ENCODE measurements at regions not wholly inside any gene's neighbourhood (a gene's known extent, or its start where the extent isn't known, plus 50 kb on each side); places are given as distances from the start of the nearest gene placed in this dataset.

DNA sequence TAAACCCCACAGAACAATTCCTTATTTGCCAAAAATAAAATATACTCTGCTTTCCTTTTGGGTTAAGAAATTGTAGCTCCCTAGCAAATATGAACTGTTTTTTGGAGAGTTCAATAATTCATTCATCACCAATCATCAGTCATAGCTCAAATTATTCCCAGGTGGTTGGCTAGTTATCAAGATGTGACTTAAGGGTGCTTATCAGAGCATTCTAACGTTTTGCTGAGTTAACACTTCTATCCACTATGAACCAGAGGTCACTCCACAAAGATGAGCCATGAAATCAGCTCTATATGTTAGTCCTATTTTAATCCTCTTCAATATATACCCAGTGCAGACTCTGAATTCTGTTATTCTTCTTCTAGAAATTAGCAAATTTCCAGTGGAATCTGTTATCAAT is 379.1 kb downstream of the TENT5A start:
- Histone ChIP-seq H3K4me1 (ENCODE audit: control insufficient read depth in 1 of 2, insufficient read depth in 2 of 2, low read length in 2 of 2) (no peaks in the 10 kb centered on the region), H3K4me2 (replicated peaks; ENCODE audit: extremely low read depth, low read length, poor library complexity, severe bottlenecking) (no peak overlapping the region), H3K9ac (ENCODE audit: insufficient read depth, low read length, poor library complexity, severe bottlenecking) (no peak overlapping the region), H4K20me1 (ENCODE audit: insufficient read depth, low read length) (no peaks in the 10 kb centered on the region), H3K9me3 (replicated peaks in 1 of 2; ENCODE audit: control insufficient read depth in 1 of 2, insufficient read depth in 1 of 2, low read length in 2 of 2) (no peaks in the 10 kb centered on the region), H3K36me3 (replicated peaks in 1 of 2; ENCODE audit: control insufficient read depth in 1 of 2, insufficient read depth in 2 of 2, low read length in 2 of 2) (no peaks in the 10 kb centered on the region), H3K79me2 (ENCODE audit: insufficient read depth, low read length) (no peaks in the 10 kb centered on the region), H3K4me3 (replicated peaks in 1 of 3; ENCODE audit: low read depth in 2 of 3, low read length in 3 of 3) (no peak overlapping the region), H3K27me3 (ENCODE audit: control insufficient read depth in 2 of 2, insufficient read depth in 2 of 2, low read length in 2 of 2) (no peaks in the 10 kb centered on the region), H2AFZ (ENCODE audit: insufficient read depth, low read depth, low read length, poor library complexity, severe bottlenecking) (no peak overlapping the region), H3K27ac (ENCODE audit: low read depth in 1 of 2, low read length in 2 of 2) (no peak overlapping the region)
- Mint-ChIP-seq H3K4me1 (no peaks in the 10 kb centered on the region), H3K9me3 (peaks cover 0 to 3% (median 0%) of the 10 kb centered on the region in 7 donors), H3K36me3 (no peaks in the 10 kb centered on the region), H3K4me3 (no peak overlapping the region), H3K27me3 (ENCODE audit: low read depth in 3 of 3) (peaks cover 0 to 2% (median 2%) of the 10 kb centered on the region in 3 donors), H3K27ac (no peak overlapping the region)
- no peak for DNase-seq
- TF ChIP-seq, protein P1, sequence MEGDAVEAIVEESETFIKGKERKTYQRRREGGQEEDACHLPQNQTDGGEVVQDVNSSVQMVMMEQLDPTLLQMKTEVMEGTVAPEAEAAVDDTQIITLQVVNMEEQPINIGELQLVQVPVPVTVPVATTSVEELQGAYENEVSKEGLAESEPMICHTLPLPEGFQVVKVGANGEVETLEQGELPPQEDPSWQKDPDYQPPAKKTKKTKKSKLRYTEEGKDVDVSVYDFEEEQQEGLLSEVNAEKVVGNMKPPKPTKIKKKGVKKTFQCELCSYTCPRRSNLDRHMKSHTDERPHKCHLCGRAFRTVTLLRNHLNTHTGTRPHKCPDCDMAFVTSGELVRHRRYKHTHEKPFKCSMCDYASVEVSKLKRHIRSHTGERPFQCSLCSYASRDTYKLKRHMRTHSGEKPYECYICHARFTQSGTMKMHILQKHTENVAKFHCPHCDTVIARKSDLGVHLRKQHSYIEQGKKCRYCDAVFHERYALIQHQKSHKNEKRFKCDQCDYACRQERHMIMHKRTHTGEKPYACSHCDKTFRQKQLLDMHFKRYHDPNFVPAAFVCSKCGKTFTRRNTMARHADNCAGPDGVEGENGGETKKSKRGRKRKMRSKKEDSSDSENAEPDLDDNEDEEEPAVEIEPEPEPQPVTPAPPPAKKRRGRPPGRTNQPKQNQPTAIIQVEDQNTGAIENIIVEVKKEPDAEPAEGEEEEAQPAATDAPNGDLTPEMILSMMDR (IDR thresholded peaks at IDR 0.05), result no peak
- intact Hi-C loops (cut with micrococcal nuclease), result no loop called here
- WGBS (ENCODE audit: insufficient coverage), result 50% methylated on average over 1 of the region's 1 CpG

DNA sequence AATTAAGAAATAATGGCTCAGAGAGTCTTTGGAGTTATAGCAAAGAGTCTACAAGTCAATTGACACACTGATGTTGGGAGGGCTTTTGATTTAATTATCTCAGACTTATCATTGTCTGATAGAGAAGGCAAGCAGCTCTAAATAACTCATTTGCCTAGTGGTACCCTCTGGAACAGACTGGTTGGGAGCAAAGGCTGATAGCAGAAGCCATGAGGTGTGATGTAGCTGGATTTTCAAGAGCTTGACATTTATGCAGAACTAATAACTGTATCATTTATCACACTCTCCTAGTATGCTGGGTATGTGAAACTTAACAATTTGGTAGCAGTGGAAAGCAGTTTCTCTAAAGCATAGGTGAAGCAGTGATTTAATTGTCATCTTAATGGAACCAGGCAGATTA is 380.6 kb downstream of the TENT5A start:
- Histone ChIP-seq H3K27ac (ENCODE audit: low read depth in 1 of 2, low read length in 2 of 2) (no peak overlapping the region), H3K36me3 (replicated peaks in 1 of 2; ENCODE audit: control insufficient read depth in 1 of 2, insufficient read depth in 2 of 2, low read length in 2 of 2) (no peaks in the 10 kb centered on the region), H3K79me2 (ENCODE audit: insufficient read depth, low read length) (no peaks in the 10 kb centered on the region), H3K9ac (ENCODE audit: insufficient read depth, low read length, poor library complexity, severe bottlenecking) (no peak overlapping the region), H3K4me3 (replicated peaks in 1 of 3; ENCODE audit: low read depth in 2 of 3, low read length in 3 of 3) (no peak overlapping the region), H3K27me3 (ENCODE audit: control insufficient read depth in 2 of 2, insufficient read depth in 2 of 2, low read length in 2 of 2) (no peaks in the 10 kb centered on the region), H3K9me3 (replicated peaks in 1 of 2; ENCODE audit: control insufficient read depth in 1 of 2, insufficient read depth in 1 of 2, low read length in 2 of 2) (no peaks in the 10 kb centered on the region), H4K20me1 (ENCODE audit: insufficient read depth, low read length) (no peaks in the 10 kb centered on the region), H3K4me2 (replicated peaks; ENCODE audit: extremely low read depth, low read length, poor library complexity, severe bottlenecking) (no peak overlapping the region), H2AFZ (ENCODE audit: insufficient read depth, low read depth, low read length, poor library complexity, severe bottlenecking) (no peak overlapping the region), H3K4me1 (ENCODE audit: control insufficient read depth in 1 of 2, insufficient read depth in 2 of 2, low read length in 2 of 2) (no peaks in the 10 kb centered on the region)
- no peak for DNase-seq
- Mint-ChIP-seq H3K4me3 (no peak overlapping the region), H3K36me3 (no peaks in the 10 kb centered on the region), H3K4me1 (no peaks in the 10 kb centered on the region), H3K27ac (no peak overlapping the region), H3K9me3 (peaks cover 0 to 3% (median 0%) of the 10 kb centered on the region in 7 donors), H3K27me3 (ENCODE audit: low read depth in 3 of 3) (peaks cover 0 to 2% (median 1%) of the 10 kb centered on the region in 3 donors)
- TF ChIP-seq, protein P1 (IDR thresholded peaks at IDR 0.05), result no peak
- intact Hi-C loops (cut with micrococcal nuclease), result no loop called here

Data from CD14-positive monocyte (primary cell).